PC-9 (cell line): ENCODE measurements at regions not wholly inside any gene's neighbourhood (a gene's known extent, or its start where the extent isn't known, plus 50 kb on each side); places are given as distances from the start of the nearest gene placed in this dataset.

Source experiments
- CTCF ChIP-seq: fragments of 200-600 bp; sonication (generic); conservative IDR thresholded peaks from 2 replicates; pipeline ENCODE4 v1.6.1; 2017; ENCODE audit warnings: mixed run types, antibody characterized with exemption, mild to moderate bottlenecking, moderate library complexity
- EZH2 ChIP-seq: fragments of 200-600 bp; sonication (generic); IDR thresholded peaks from 2 replicates; pipeline ENCODE4 v1.8.0; 2017; ENCODE audit warnings: antibody characterized with exemption, low read depth

- no peak for TF ChIP-seq EZH2
- no peak for TF ChIP-seq CTCF
These were observed 71.3 kb upstream of the MED14 start for GRCh38 chrX:40806513-40807220.
